Breast epithelium (tissue), 3 donors: ENCODE measurements at regions not wholly inside any gene's neighbourhood (a gene's known extent, or its start where the extent isn't known, plus 50 kb on each side); places are given as distances from the start of the nearest gene placed in this dataset.

Experiments used
- POLR2A ChIP-seq: fragments of 450-650 bp; IDR thresholded peaks from one replicate; pipeline ENCODE4 v1.6.1; 2016; ENCODE audit warnings: antibody characterized with exemption, mild to moderate bottlenecking, moderate library complexity
- POLR2AphosphoS5 ChIP-seq, 3 donors: sonication (generic); formaldehyde crosslinking; IDR thresholded peaks; one replicate each; pipeline ENCODE4 v1.6.1; 2017; ENCODE audit warnings: antibody characterized with exemption in 3 of 3
- TF ChIP-seq, protein P1 (sequence below), 3 donors: fragments of 450-650 bp; IDR thresholded peaks; one replicate each; pipeline ENCODE4 v1.5.1; 2016 to 2017; ENCODE audit warnings: antibody characterized with exemption in 3 of 3, mild to moderate bottlenecking in 3 of 3, moderate library complexity in 3 of 3

GRCh38 chr9:86521322-86521721 lies 167.1 kb upstream of the TUT7 start:
- TF ChIP-seq POLR2A, result no peak
- TF ChIP-seq, protein P1, sequence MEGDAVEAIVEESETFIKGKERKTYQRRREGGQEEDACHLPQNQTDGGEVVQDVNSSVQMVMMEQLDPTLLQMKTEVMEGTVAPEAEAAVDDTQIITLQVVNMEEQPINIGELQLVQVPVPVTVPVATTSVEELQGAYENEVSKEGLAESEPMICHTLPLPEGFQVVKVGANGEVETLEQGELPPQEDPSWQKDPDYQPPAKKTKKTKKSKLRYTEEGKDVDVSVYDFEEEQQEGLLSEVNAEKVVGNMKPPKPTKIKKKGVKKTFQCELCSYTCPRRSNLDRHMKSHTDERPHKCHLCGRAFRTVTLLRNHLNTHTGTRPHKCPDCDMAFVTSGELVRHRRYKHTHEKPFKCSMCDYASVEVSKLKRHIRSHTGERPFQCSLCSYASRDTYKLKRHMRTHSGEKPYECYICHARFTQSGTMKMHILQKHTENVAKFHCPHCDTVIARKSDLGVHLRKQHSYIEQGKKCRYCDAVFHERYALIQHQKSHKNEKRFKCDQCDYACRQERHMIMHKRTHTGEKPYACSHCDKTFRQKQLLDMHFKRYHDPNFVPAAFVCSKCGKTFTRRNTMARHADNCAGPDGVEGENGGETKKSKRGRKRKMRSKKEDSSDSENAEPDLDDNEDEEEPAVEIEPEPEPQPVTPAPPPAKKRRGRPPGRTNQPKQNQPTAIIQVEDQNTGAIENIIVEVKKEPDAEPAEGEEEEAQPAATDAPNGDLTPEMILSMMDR (IDR thresholded peaks at IDR 0.05), result no peak
- no peak for TF ChIP-seq POLR2AphosphoS5 (IDR thresholded peaks at IDR 0.05)
